Stimulated activated naive CD8-positive, alpha-beta T cell treated with anti-CD3 and anti-CD28 coated beads, Interleukin-15, Interleukin-2, amounts not matched to agents 100 ng/mL and 50 ng/mL, for 24 hours (primary cell): ENCODE measurements at regions not wholly inside any gene's neighbourhood (a gene's known extent, or its start where the extent isn't known, plus 50 kb on each side); places are given as distances from the start of the nearest gene placed in this dataset.
"Not testable (repeated sequence)": the region's sequence is repeated elsewhere in the genome, so short reads cannot be mapped to it uniquely, and the experiment has no call there.

Experiments used
- H3K27ac Mint-ChIP-seq: one replicate; pipeline ENCODE4 v1.8.0; 2021; ENCODE audit warnings: mild to moderate bottlenecking, mixed read lengths
- H3K27me3 Mint-ChIP-seq: one replicate; pipeline ENCODE4 v1.8.0; 2021; ENCODE audit warnings: mixed read lengths
- H3K36me3 Mint-ChIP-seq: one replicate; pipeline ENCODE4 v1.8.0; 2021; ENCODE audit warnings: low read depth, mixed read lengths
- H3K4me1 Mint-ChIP-seq: one replicate; pipeline ENCODE4 v1.8.0; 2021; ENCODE audit warnings: low read depth, mixed read lengths
- H3K4me3 Mint-ChIP-seq: one replicate; pipeline ENCODE4 v1.8.0; 2021; ENCODE audit warnings: mild to moderate bottlenecking, mixed read lengths
- H3K9me3 Mint-ChIP-seq: one replicate; pipeline ENCODE4 v1.8.0; 2021; ENCODE audit warnings: mixed read lengths

GRCh38 chr7:32217341-32218153 lies 147.3 kb upstream of the PDE1C start:
- Mint-ChIP-seq H3K27me3 (no peaks in the 10 kb centered on the region), H3K4me1 (no peaks in the 10 kb centered on the region), H3K36me3 (no peaks in the 10 kb centered on the region), H3K9me3 (no peaks in the 10 kb centered on the region), H3K4me3 (no peak overlapping the region), H3K27ac (no peak overlapping the region)

- Mint-ChIP-seq H3K27ac (no peak overlapping the region), H3K9me3 (no peaks in the 10 kb centered on the region), H3K4me3 (no peak overlapping the region), H3K36me3 (no peaks in the 10 kb centered on the region), H3K4me1 (no peaks in the 10 kb centered on the region), H3K27me3 (no peaks in the 10 kb centered on the region)
Measured at GRCh38 chr7:32216759-32217158, 146.6 kb upstream of the PDE1C start.

GRCh38 chr7:32215697-32216096 lies 145.5 kb upstream of the PDE1C start:
- no peak overlapping the region for H3K4me3 Mint-ChIP-seq
- no peaks in the 10 kb centered on the region for H3K4me1 Mint-ChIP-seq
- no peaks in the 10 kb centered on the region for H3K27me3 Mint-ChIP-seq
- H3K36me3 Mint-ChIP-seq, result no peaks in the 10 kb centered on the region
- no peaks in the 10 kb centered on the region for H3K9me3 Mint-ChIP-seq
- H3K27ac Mint-ChIP-seq, result no peak overlapping the region

- H3K27ac Mint-ChIP-seq, result no peak overlapping the region
- H3K4me3 Mint-ChIP-seq, result no peak overlapping the region
- no peaks in the 10 kb centered on the region for H3K4me1 Mint-ChIP-seq
- no peaks in the 10 kb centered on the region for H3K9me3 Mint-ChIP-seq
- H3K27me3 Mint-ChIP-seq, result peaks cover 3% of the 10 kb centered on the region
- no peaks in the 10 kb centered on the region for H3K36me3 Mint-ChIP-seq
Measured at GRCh38 chr7:32214913-32215312, 144.7 kb upstream of the PDE1C start.

GRCh38 chr7:32212321-32212720 lies 142.1 kb upstream of the PDE1C start:
- H3K4me1 Mint-ChIP-seq, result no peaks in the 10 kb centered on the region
- H3K4me3 Mint-ChIP-seq, result no peak overlapping the region
- no peaks in the 10 kb centered on the region for H3K9me3 Mint-ChIP-seq
- H3K27me3 Mint-ChIP-seq, result peaks cover 7% of the 10 kb centered on the region
- H3K27ac Mint-ChIP-seq, result no peak overlapping the region
- no peaks in the 10 kb centered on the region for H3K36me3 Mint-ChIP-seq

GRCh38 chr7:32206987-32207386 lies 136.8 kb upstream of the PDE1C start:
- H3K4me3 Mint-ChIP-seq, result no peak overlapping the region
- H3K27ac Mint-ChIP-seq, result no peak overlapping the region
- H3K27me3 Mint-ChIP-seq, result peaks cover 7% of the 10 kb centered on the region
- H3K36me3 Mint-ChIP-seq, result no peaks in the 10 kb centered on the region
- no peaks in the 10 kb centered on the region for H3K9me3 Mint-ChIP-seq
- H3K4me1 Mint-ChIP-seq, result no peaks in the 10 kb centered on the region

- peaks cover 7% of the 10 kb centered on the region for H3K27me3 Mint-ChIP-seq
- H3K36me3 Mint-ChIP-seq, result no peaks in the 10 kb centered on the region
- H3K27ac Mint-ChIP-seq, result no peak overlapping the region
- no peaks in the 10 kb centered on the region for H3K4me1 Mint-ChIP-seq
- no peak overlapping the region for H3K4me3 Mint-ChIP-seq
- no peaks in the 10 kb centered on the region for H3K9me3 Mint-ChIP-seq
Measured at GRCh38 chr7:32206488-32206887, 136.3 kb upstream of the PDE1C start.

- H3K27ac Mint-ChIP-seq, H3K4me3 Mint-ChIP-seq, H3K36me3 Mint-ChIP-seq, H3K9me3 Mint-ChIP-seq, H3K27me3 Mint-ChIP-seq, H3K4me1 Mint-ChIP-seq: not testable (repeated sequence)
Measured at GRCh38 chr7:32205298-32205824, 135.2 kb upstream of the PDE1C start.

GRCh38 chr7:32204361-32205018 lies 134.3 kb upstream of the PDE1C start:
- Mint-ChIP-seq H3K27ac (no peak overlapping the region), H3K4me3 (no peak overlapping the region), H3K9me3 (no peaks in the 10 kb centered on the region), H3K27me3 (no peaks in the 10 kb centered on the region), H3K36me3 (no peaks in the 10 kb centered on the region), H3K4me1 (no peaks in the 10 kb centered on the region)

GRCh38 chr7:32200646-32201045 lies 130.4 kb upstream of the PDE1C start:
- no peak overlapping the region for H3K4me3 Mint-ChIP-seq
- H3K4me1 Mint-ChIP-seq, result no peaks in the 10 kb centered on the region
- no peak overlapping the region for H3K27ac Mint-ChIP-seq
- H3K36me3 Mint-ChIP-seq, result no peaks in the 10 kb centered on the region
- no peaks in the 10 kb centered on the region for H3K27me3 Mint-ChIP-seq
- H3K9me3 Mint-ChIP-seq, result peaks cover 8% of the 10 kb centered on the region

- Mint-ChIP-seq H3K4me1 (no peaks in the 10 kb centered on the region), H3K27me3 (no peaks in the 10 kb centered on the region), H3K4me3 (no peak overlapping the region), H3K36me3 (peaks cover 6% of the 10 kb centered on the region), H3K9me3 (peaks cover 28% of the 10 kb centered on the region), H3K27ac (no peak overlapping the region)
Measured at GRCh38 chr7:32194537-32194936, 124.3 kb upstream of the PDE1C start.

- H3K9me3 Mint-ChIP-seq, result peaks cover 20% of the 10 kb centered on the region
- H3K4me3 Mint-ChIP-seq, result no peak overlapping the region
- H3K36me3 Mint-ChIP-seq, result peaks cover 6% of the 10 kb centered on the region
- no peaks in the 10 kb centered on the region for H3K27me3 Mint-ChIP-seq
- no peaks in the 10 kb centered on the region for H3K4me1 Mint-ChIP-seq
- no peak overlapping the region for H3K27ac Mint-ChIP-seq
Measured at GRCh38 chr7:32191305-32191704, 121.1 kb upstream of the PDE1C start.

- no peak overlapping the region for H3K4me3 Mint-ChIP-seq
- H3K27ac Mint-ChIP-seq, result no peak overlapping the region
- H3K36me3 Mint-ChIP-seq, result no peaks in the 10 kb centered on the region
- no peaks in the 10 kb centered on the region for H3K9me3 Mint-ChIP-seq
- H3K27me3 Mint-ChIP-seq, result no peaks in the 10 kb centered on the region
- H3K4me1 Mint-ChIP-seq, result no peaks in the 10 kb centered on the region
Measured at GRCh38 chr7:32179567-32179966, 109.4 kb upstream of the PDE1C start.

- H3K4me1 Mint-ChIP-seq, result no peaks in the 10 kb centered on the region
- H3K4me3 Mint-ChIP-seq, result no peak overlapping the region
- H3K27me3 Mint-ChIP-seq, result no peaks in the 10 kb centered on the region
- H3K9me3 Mint-ChIP-seq, result no peaks in the 10 kb centered on the region
- H3K27ac Mint-ChIP-seq, result no peak overlapping the region
- H3K36me3 Mint-ChIP-seq, result no peaks in the 10 kb centered on the region
Measured at GRCh38 chr7:32178677-32179366, 108.6 kb upstream of the PDE1C start.

GRCh38 chr7:32177232-32177631 lies 107.0 kb upstream of the PDE1C start:
- H3K27ac Mint-ChIP-seq, result no peak overlapping the region
- H3K9me3 Mint-ChIP-seq, result no peaks in the 10 kb centered on the region
- no peaks in the 10 kb centered on the region for H3K4me1 Mint-ChIP-seq
- no peaks in the 10 kb centered on the region for H3K36me3 Mint-ChIP-seq
- H3K4me3 Mint-ChIP-seq, result no peak overlapping the region
- no peaks in the 10 kb centered on the region for H3K27me3 Mint-ChIP-seq
